K562 (cell line): ENCODE measurements at regions not wholly inside any gene's neighbourhood (a gene's known extent, or its start where the extent isn't known, plus 50 kb on each side); places are given as distances from the start of the nearest gene placed in this dataset.

Experiments
- ATAC-seq: fragments of 200-7000 bp; cut with Tn5 transposase; 3 replicates; pipeline ENCODE4 v1.9.1; 2020; ENCODE audit warnings: moderate library complexity
- BruUV-seq: library from RNA; stranded (reverse); fragments of 400-500 nt; replicated peaks from 2 replicates; lab custom pipeline; 2021; lab: Mats Ljungman, UMichigan
- CTCF ChIA-PET: fragments of 300-600 bp; formaldehyde crosslinking; extraction: SDS; loops from one replicate; lab custom pipeline; 2021; ENCODE audit warnings: low intra/inter-chr PET ratio; lab: Yijun Ruan, JAX
- POLR2A ChIA-PET: fragments of 300-600, 350-650 bp; sonication (Branson Sonifier 250); formaldehyde crosslinking; extraction: SDS; loops from one replicate; lab custom pipeline; 2021; ENCODE audit warnings: antibody characterized with exemption, inconsistent platforms; lab: Yijun Ruan, JAX
- DNase-seq, 4 experiments: peaks; one replicate each; pipeline versions ENCODE4 v3.0.0 to v3.0.0-alpha.2; 2011 to 2018; ENCODE audit warnings: low spot score in 3 of 4, mixed read lengths in 3 of 4; ENCODE audit errors: extremely low read depth in 1 of 4
- FAIRE-seq: peaks from 2 replicates; lab custom pipeline; 2011; peaks lifted over from hg19 to GRCh38; lab: Jason Lieb, UNC
- H2AFZ ChIP-seq: 2 replicates; pipeline ENCODE4 v1.6.0; 2011; ENCODE audit warnings: low read depth, low read length, control low read depth, inconsistent platforms
- H3K27ac ChIP-seq: fragments of 200-600 bp; 3 replicates; pipeline ENCODE4 v1.8.0; 2011; ENCODE audit warnings: low read depth, mild to moderate bottlenecking, control low read depth, inconsistent platforms, low read length, moderate library complexity, mixed read lengths; ENCODE audit errors: extremely low read depth
- H3K27me3 ChIP-seq, 2 experiments: fragments of 300-600 bp in 1 of 2; 2 replicates in 1 of 2; 3 replicates in 1 of 2; pipeline versions ENCODE4 v1.6.0 to v1.8.0; 2011; ENCODE audit warnings: inconsistent platforms in 2 of 2, low read length in 2 of 2, mild to moderate bottlenecking in 1 of 2, mixed read lengths in 1 of 2, moderate library complexity in 1 of 2; ENCODE audit not compliant: control insufficient read depth in 2 of 2, insufficient read depth in 2 of 2
- H3K36me3 ChIP-seq: fragments of 300-600 bp; 3 replicates; pipeline ENCODE4 v1.8.0; 2011; ENCODE audit warnings: mild to moderate bottlenecking, low read length, inconsistent platforms; ENCODE audit not compliant: control insufficient read depth, insufficient read depth
- H3K4me1 ChIP-seq, 2 experiments: fragments of 200-600 bp in 1 of 2; replicated peaks in 1 of 2; 2 replicates in 1 of 2; 3 replicates in 1 of 2; pipeline versions ENCODE4 v1.5.1 to v1.8.0; 2011; ENCODE audit warnings: inconsistent platforms in 2 of 2, low read length in 2 of 2, mild to moderate bottlenecking in 1 of 2, mixed read lengths in 1 of 2, moderate library complexity in 1 of 2; ENCODE audit not compliant: control insufficient read depth in 2 of 2, insufficient read depth in 2 of 2
- H3K4me2 ChIP-seq: 2 replicates; pipeline ENCODE4 v1.6.1; 2011; ENCODE audit warnings: low read length, control low read depth, inconsistent platforms, mixed read lengths; ENCODE audit not compliant: insufficient read depth
- H3K4me3 ChIP-seq: fragments of 200-600 bp; sonication (generic), shearing (Covaris generic); 2 replicates; pipeline ENCODE4 v1.5.1; 2016; ENCODE audit warnings: control low read depth, inconsistent platforms
- H3K79me2 ChIP-seq: fragments of 200-600 bp; 3 replicates; pipeline ENCODE4 v1.8.0; 2011; ENCODE audit warnings: low read length, inconsistent platforms; ENCODE audit not compliant: control insufficient read depth, insufficient read depth
- H3K9ac ChIP-seq, 2 experiments: 2 replicates each; pipeline versions ENCODE4 v1.6.0 to v1.6.1; 2011; ENCODE audit warnings: low read depth in 2 of 2, low read length in 2 of 2, control low read depth in 1 of 2, inconsistent platforms in 1 of 2, mild to moderate bottlenecking in 1 of 2, mixed read lengths in 1 of 2; ENCODE audit not compliant: insufficient read depth in 1 of 2
- H3K9me1 ChIP-seq: one replicate; pipeline ENCODE4 v1.6.0; 2011; ENCODE audit warnings: inconsistent platforms, mild to moderate bottlenecking, low read length, moderate library complexity; ENCODE audit not compliant: control insufficient read depth, insufficient read depth
- H3K9me3 ChIP-seq: replicated peaks from 2 replicates; pipeline ENCODE4 v1.5.1; 2011; ENCODE audit warnings: low read depth, low read length, inconsistent platforms; ENCODE audit not compliant: control insufficient read depth, insufficient read depth
- H4K20me1 ChIP-seq: replicated peaks from 2 replicates; pipeline ENCODE4 v1.6.1; 2011; ENCODE audit warnings: low read length, inconsistent platforms, mixed read lengths; ENCODE audit not compliant: control insufficient read depth, insufficient read depth
- ATF7 ChIP-seq: fragments of 450-650 bp; IDR thresholded peaks from 2 replicates; pipeline ENCODE4 v1.7.1; 2014; ENCODE audit warnings: mild to moderate bottlenecking, moderate library complexity
- DDX20 ChIP-seq: fragments of 450-650 bp; IDR thresholded peaks from 2 replicates; pipeline ENCODE4 v1.6.1; 2016; ENCODE audit warnings: missing genetic modification characterization, low read depth, mild to moderate bottlenecking, missing compliant biosample characterization, moderate library complexity
- WGBS: fragments of 100-300 bp; shearing (Covaris generic); methylation state at CpG from one replicate; pipeline ENCODE4 v1.1.6; 2016; ENCODE audit warnings: low coverage, mixed read lengths; ENCODE audit not compliant: insufficient coverage; ENCODE audit errors: missing lambda C conversion rate; 5-methylcytosine and 5-hydroxymethylcytosine counted together
- in situ Hi-C: fragments of 300-500 bp; cut with MboI; formaldehyde crosslinking; loops from 4 replicates; pipeline ENCODE4 v1.15.0; 2018; ENCODE audit warnings: inconsistent platforms, mixed read lengths
- intact Hi-C: fragments of 100-400 bp; cut with micrococcal nuclease; formaldehyde crosslinking; loops from 2 replicates; pipeline ENCODE4 v1.14.2; 2022
- TF ChIP-seq, protein P1 (sequence below), 2 experiments: fragments of 450-650 bp; formaldehyde crosslinking in 1 of 2; IDR thresholded peaks; 2 replicates each; pipeline versions ENCODE4 v1.4.0 to v1.6.1; 2014 to 2020; ENCODE audit warnings: mild to moderate bottlenecking in 2 of 2, borderline replicate concordance in 1 of 2, low read depth in 1 of 2
- TF ChIP-seq, protein P2 (sequence below): fragments of 200-800 bp; sonication (Bioruptor generic); IDR thresholded peaks from 2 replicates; pipeline ENCODE4 v1.6.1; 2016; ENCODE audit warnings: missing genetic modification characterization, missing compliant biosample characterization
- TF ChIP-seq, protein P3 (sequence below): sonication (generic); formaldehyde crosslinking; IDR thresholded peaks from 2 replicates; pipeline ENCODE4 v1.5.0; 2020; ENCODE audit warnings: missing genetic modification reagents
- TF ChIP-seq, protein P4 (sequence below): IDR thresholded peaks from 2 replicates; pipeline ENCODE4 v1.6.1; 2016; ENCODE audit warnings: missing genetic modification characterization, missing compliant biosample characterization

DNA sequence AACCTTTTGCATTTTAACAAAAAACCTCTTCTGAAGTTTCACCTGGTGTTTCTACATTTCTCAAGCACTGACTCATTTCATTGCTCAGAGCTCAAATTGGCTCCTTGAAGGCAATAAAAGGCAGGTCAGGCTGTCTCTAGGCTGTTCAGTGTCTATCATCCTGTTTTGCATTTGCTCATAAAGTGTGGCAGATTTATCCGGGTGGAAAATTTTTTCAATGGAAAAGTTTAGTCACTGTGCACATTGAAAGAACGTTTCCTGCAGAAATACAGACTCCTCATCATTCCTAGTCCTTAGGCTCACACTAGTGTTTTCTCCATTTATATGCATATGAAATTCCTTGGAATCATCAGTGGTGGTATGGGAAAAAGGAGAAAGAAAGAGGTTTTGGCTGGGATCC lies 114.2 kb upstream of the DGKB start:
- Histone ChIP-seq H4K20me1 (no peaks in the 10 kb centered on the region), H3K4me3 (no peak overlapping the region), H2AFZ (no peak overlapping the region), H3K27ac (no peak overlapping the region), H3K79me2 (no peaks in the 10 kb centered on the region), H3K9me1 (no peaks in the 10 kb centered on the region), H3K4me1 (no peaks in the 10 kb centered on the region), H3K9ac (no peak overlapping the region), H3K4me2 (no peak overlapping the region), H3K9me3 (no peaks in the 10 kb centered on the region; the same call in 1 of the 2 replicates), H3K36me3 (no peaks in the 10 kb centered on the region), H3K27me3 (no peaks in the 10 kb centered on the region)
- CTCF ChIA-PET, result no interaction called here
- intact Hi-C loops (loop anchor here (10.0 kb wide), 1 partner anchor 1732 kb away; no protein-coding TSS in a partner anchor), in situ Hi-C loops (no loop called here)
- 0% methylated on average over 2 of the region's 2 CpGs for WGBS
- ATAC-seq (no peak), DNase-seq (no peak), FAIRE-seq (no peak)
- BruUV-seq, result no TSS peak
- POLR2A ChIA-PET, result no interaction called here
- TF ChIP-seq, protein P1, sequence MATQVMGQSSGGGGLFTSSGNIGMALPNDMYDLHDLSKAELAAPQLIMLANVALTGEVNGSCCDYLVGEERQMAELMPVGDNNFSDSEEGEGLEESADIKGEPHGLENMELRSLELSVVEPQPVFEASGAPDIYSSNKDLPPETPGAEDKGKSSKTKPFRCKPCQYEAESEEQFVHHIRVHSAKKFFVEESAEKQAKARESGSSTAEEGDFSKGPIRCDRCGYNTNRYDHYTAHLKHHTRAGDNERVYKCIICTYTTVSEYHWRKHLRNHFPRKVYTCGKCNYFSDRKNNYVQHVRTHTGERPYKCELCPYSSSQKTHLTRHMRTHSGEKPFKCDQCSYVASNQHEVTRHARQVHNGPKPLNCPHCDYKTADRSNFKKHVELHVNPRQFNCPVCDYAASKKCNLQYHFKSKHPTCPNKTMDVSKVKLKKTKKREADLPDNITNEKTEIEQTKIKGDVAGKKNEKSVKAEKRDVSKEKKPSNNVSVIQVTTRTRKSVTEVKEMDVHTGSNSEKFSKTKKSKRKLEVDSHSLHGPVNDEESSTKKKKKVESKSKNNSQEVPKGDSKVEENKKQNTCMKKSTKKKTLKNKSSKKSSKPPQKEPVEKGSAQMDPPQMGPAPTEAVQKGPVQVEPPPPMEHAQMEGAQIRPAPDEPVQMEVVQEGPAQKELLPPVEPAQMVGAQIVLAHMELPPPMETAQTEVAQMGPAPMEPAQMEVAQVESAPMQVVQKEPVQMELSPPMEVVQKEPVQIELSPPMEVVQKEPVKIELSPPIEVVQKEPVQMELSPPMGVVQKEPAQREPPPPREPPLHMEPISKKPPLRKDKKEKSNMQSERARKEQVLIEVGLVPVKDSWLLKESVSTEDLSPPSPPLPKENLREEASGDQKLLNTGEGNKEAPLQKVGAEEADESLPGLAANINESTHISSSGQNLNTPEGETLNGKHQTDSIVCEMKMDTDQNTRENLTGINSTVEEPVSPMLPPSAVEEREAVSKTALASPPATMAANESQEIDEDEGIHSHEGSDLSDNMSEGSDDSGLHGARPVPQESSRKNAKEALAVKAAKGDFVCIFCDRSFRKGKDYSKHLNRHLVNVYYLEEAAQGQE (IDR thresholded peaks at IDR 0.05; ENCODE audit: borderline replicate concordance), result no peak
- TF ChIP-seq, protein P1 (CRISPR knock-in tag; IDR thresholded peaks at IDR 0.05; ENCODE audit: low read depth), result no peak
- TF ChIP-seq, protein P2, sequence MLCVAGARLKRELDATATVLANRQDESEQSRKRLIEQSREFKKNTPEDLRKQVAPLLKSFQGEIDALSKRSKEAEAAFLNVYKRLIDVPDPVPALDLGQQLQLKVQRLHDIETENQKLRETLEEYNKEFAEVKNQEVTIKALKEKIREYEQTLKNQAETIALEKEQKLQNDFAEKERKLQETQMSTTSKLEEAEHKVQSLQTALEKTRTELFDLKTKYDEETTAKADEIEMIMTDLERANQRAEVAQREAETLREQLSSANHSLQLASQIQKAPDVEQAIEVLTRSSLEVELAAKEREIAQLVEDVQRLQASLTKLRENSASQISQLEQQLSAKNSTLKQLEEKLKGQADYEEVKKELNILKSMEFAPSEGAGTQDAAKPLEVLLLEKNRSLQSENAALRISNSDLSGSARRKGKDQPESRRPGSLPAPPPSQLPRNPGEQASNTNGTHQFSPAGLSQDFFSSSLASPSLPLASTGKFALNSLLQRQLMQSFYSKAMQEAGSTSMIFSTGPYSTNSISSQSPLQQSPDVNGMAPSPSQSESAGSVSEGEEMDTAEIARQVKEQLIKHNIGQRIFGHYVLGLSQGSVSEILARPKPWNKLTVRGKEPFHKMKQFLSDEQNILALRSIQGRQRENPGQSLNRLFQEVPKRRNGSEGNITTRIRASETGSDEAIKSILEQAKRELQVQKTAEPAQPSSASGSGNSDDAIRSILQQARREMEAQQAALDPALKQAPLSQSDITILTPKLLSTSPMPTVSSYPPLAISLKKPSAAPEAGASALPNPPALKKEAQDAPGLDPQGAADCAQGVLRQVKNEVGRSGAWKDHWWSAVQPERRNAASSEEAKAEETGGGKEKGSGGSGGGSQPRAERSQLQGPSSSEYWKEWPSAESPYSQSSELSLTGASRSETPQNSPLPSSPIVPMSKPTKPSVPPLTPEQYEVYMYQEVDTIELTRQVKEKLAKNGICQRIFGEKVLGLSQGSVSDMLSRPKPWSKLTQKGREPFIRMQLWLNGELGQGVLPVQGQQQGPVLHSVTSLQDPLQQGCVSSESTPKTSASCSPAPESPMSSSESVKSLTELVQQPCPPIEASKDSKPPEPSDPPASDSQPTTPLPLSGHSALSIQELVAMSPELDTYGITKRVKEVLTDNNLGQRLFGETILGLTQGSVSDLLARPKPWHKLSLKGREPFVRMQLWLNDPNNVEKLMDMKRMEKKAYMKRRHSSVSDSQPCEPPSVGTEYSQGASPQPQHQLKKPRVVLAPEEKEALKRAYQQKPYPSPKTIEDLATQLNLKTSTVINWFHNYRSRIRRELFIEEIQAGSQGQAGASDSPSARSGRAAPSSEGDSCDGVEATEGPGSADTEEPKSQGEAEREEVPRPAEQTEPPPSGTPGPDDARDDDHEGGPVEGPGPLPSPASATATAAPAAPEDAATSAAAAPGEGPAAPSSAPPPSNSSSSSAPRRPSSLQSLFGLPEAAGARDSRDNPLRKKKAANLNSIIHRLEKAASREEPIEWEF (CRISPR knock-in tag), result no peak
- TF ChIP-seq ATF7 (no peak), DDX20 (tag) (no peak)
- TF ChIP-seq, protein P3, sequence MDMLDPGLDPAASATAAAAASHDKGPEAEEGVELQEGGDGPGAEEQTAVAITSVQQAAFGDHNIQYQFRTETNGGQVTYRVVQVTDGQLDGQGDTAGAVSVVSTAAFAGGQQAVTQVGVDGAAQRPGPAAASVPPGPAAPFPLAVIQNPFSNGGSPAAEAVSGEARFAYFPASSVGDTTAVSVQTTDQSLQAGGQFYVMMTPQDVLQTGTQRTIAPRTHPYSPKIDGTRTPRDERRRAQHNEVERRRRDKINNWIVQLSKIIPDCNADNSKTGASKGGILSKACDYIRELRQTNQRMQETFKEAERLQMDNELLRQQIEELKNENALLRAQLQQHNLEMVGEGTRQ (CRISPR knock-in tag), result no peak
- TF ChIP-seq, protein P4, sequence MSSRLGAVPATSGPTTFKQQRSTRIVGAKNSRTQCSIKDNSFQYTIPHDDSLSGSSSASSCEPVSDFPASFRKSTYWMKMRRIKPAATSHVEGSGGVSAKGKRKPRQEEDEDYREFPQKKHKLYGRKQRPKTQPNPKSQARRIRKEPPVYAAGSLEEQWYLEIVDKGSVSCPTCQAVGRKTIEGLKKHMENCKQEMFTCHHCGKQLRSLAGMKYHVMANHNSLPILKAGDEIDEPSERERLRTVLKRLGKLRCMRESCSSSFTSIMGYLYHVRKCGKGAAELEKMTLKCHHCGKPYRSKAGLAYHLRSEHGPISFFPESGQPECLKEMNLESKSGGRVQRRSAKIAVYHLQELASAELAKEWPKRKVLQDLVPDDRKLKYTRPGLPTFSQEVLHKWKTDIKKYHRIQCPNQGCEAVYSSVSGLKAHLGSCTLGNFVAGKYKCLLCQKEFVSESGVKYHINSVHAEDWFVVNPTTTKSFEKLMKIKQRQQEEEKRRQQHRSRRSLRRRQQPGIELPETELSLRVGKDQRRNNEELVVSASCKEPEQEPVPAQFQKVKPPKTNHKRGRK, result no peak
